ENCODE measurements at regions not wholly inside any gene's neighbourhood (a gene's known extent, or its start where the extent isn't known, plus 50 kb on each side); places are given as distances from the start of the nearest gene placed in this dataset.

GRCh38 chr4:34664051-34664450 is 1580.3 kb downstream of the ARAP2 start:
- no peak overlapping the region for H3K27ac ChIP-seq
- no peak for DNase-seq (ENCODE audit: low spot score)
- Mint-ChIP-seq H3K4me1 (no peaks in the 10 kb centered on the region), H3K36me3 (no peaks in the 10 kb centered on the region), H3K27me3 (ENCODE audit: insufficient read depth, low read depth) (no peaks in the 10 kb centered on the region), H3K4me3 (no peak overlapping the region), H3K27ac (no peak overlapping the region), H3K9me3 (no peaks in the 10 kb centered on the region)
- H3K9me3 ChIP-seq (ENCODE audit: low read depth): no peaks in the 10 kb centered on the region
- H4K20me1 ChIP-seq (ENCODE audit: low read depth): no peaks in the 10 kb centered on the region
- H2AFZ ChIP-seq (replicated peaks): no peak overlapping the region
- no peaks in the 10 kb centered on the region for H3K4me1 ChIP-seq
- H3K36me3 ChIP-seq: no peaks in the 10 kb centered on the region
- no peaks in the 10 kb centered on the region for H3K79me2 ChIP-seq (ENCODE audit: low read depth)
- no peak overlapping the region for H3K4me3 ChIP-seq
- no peaks in the 10 kb centered on the region for H3F3A ChIP-seq (ENCODE audit: low read depth)
- H3K9ac ChIP-seq: no peak overlapping the region
- no peak for TF ChIP-seq EZH2 (IDR thresholded peaks at IDR 0.05)
- TF ChIP-seq EZH2phosphoT487 (IDR thresholded peaks at IDR 0.05): no peak
- TF ChIP-seq CTCF (IDR thresholded peaks at IDR 0.05): no peak
- no peaks in the 10 kb centered on the region for H3K27me3 ChIP-seq
- H3K4me2 ChIP-seq: no peak overlapping the region

- peaks cover 27% of the 10 kb centered on the region for H3K4me1 ChIP-seq
- no peaks in the 10 kb centered on the region for H3K79me2 ChIP-seq (ENCODE audit: low read depth)
- DNase-seq (ENCODE audit: low spot score): peak; percentile 49
- peaks cover 4% of the 10 kb centered on the region for H3F3A ChIP-seq (ENCODE audit: low read depth)
- H3K9me3 Mint-ChIP-seq: no peaks in the 10 kb centered on the region
- no peak overlapping the region for H3K4me3 Mint-ChIP-seq
- peak overlapping the region; percentile 39 for H3K4me2 ChIP-seq
- H3K4me3 ChIP-seq: no peak overlapping the region
- no peaks in the 10 kb centered on the region for H3K36me3 ChIP-seq
- peak overlapping the region; percentile 50 for H3K27ac Mint-ChIP-seq
- H4K20me1 ChIP-seq (ENCODE audit: low read depth): no peaks in the 10 kb centered on the region
- H3K9me3 ChIP-seq (ENCODE audit: low read depth): no peaks in the 10 kb centered on the region
- H3K27me3 ChIP-seq: no peaks in the 10 kb centered on the region
- H3K27ac ChIP-seq: peak overlapping the region; percentile 64
- peaks cover 3% of the 10 kb centered on the region for H3K36me3 Mint-ChIP-seq
- H3K27me3 Mint-ChIP-seq (ENCODE audit: insufficient read depth, low read depth): no peaks in the 10 kb centered on the region
- no peak overlapping the region for H3K9ac ChIP-seq
- peaks cover 23% of the 10 kb centered on the region for H3K4me1 Mint-ChIP-seq
- H2AFZ ChIP-seq (replicated peaks): no peak overlapping the region
- TF ChIP-seq EZH2phosphoT487 (IDR thresholded peaks at IDR 0.05) (no peak), EZH2 (IDR thresholded peaks at IDR 0.05) (no peak), CTCF (IDR thresholded peaks at IDR 0.05) (peak; percentile 4)
Measured at GRCh38 chr4:34676400-34676799, 1567.9 kb downstream of the ARAP2 start.

- no peak for DNase-seq (ENCODE audit: low spot score)
- H3K4me1 ChIP-seq: peaks cover 24% of the 10 kb centered on the region
- peaks cover 3% of the 10 kb centered on the region for H3K36me3 Mint-ChIP-seq
- H3K9me3 Mint-ChIP-seq: peaks cover 2% of the 10 kb centered on the region
- no peak for TF ChIP-seq CTCF (IDR thresholded peaks at IDR 0.05)
- TF ChIP-seq EZH2 (IDR thresholded peaks at IDR 0.05): no peak
- TF ChIP-seq EZH2phosphoT487 (IDR thresholded peaks at IDR 0.05): no peak
- H2AFZ ChIP-seq (replicated peaks): no peak overlapping the region
- H3K4me3 Mint-ChIP-seq: no peak overlapping the region
- peaks cover 23% of the 10 kb centered on the region for H3K4me1 Mint-ChIP-seq
- no peaks in the 10 kb centered on the region for H4K20me1 ChIP-seq (ENCODE audit: low read depth)
- no peaks in the 10 kb centered on the region for H3K36me3 ChIP-seq
- H3K27me3 ChIP-seq: no peaks in the 10 kb centered on the region
- peaks cover 4% of the 10 kb centered on the region for H3F3A ChIP-seq (ENCODE audit: low read depth)
- H3K27ac ChIP-seq: no peak overlapping the region
- no peak overlapping the region for H3K4me2 ChIP-seq
- no peak overlapping the region for H3K9ac ChIP-seq
- no peak overlapping the region for H3K4me3 ChIP-seq
- no peak overlapping the region for H3K27ac Mint-ChIP-seq
- no peaks in the 10 kb centered on the region for H3K9me3 ChIP-seq (ENCODE audit: low read depth)
- no peaks in the 10 kb centered on the region for H3K27me3 Mint-ChIP-seq (ENCODE audit: insufficient read depth, low read depth)
- H3K79me2 ChIP-seq (ENCODE audit: low read depth): no peaks in the 10 kb centered on the region
Measured at GRCh38 chr4:34678431-34678830, 1565.9 kb downstream of the ARAP2 start.

Data from neural progenitor cell (in vitro differentiated cells).